CD4-positive, alpha-beta T cell (primary cell): ENCODE measurements at regions not wholly inside any gene's neighbourhood (a gene's known extent, or its start where the extent isn't known, plus 50 kb on each side); places are given as distances from the start of the nearest gene placed in this dataset.

Source experiments
- ATAC-seq: fragments of 200-7000 bp; cut with Tn5 transposase; one replicate; pipeline ENCODE4 v1.10.0; 2022; ENCODE audit warnings: mild to moderate bottlenecking; ENCODE audit not compliant: poor library complexity
- CTCF ChIA-PET: fragments of 350-600 bp; sonication (Branson Sonifier 250); formaldehyde crosslinking; loops from one replicate; lab custom pipeline; 2021; ENCODE audit warnings: antibody characterized with exemption, inconsistent platforms; lab: Charles Lee
- POLR2A ChIA-PET: fragments of 350-600 bp; sonication (Branson Sonifier 250); formaldehyde crosslinking; loops from one replicate; lab custom pipeline; 2021; ENCODE audit warnings: antibody characterized with exemption, inconsistent platforms; lab: Charles Lee
- DNase-seq, 14 experiments: peaks; one replicate each; pipeline ENCODE4 v3.0.0-alpha.2; 2013 to 2020; ENCODE audit warnings: mixed read lengths in 2 of 14
- H3K27ac ChIP-seq, 2 donors: one replicate each; pipeline versions ENCODE4 v1.5.1 to v1.7.0; 2013; ENCODE audit warnings: low read length in 2 of 2, low read depth in 1 of 2, mild to moderate bottlenecking in 1 of 2
- H3K27me3 ChIP-seq, 2 experiments: 1 replicate in 1 of 2; 2 replicates in 1 of 2; pipeline versions ENCODE4 v1.6.1 to v1.7.0; 2013; ENCODE audit warnings: low read length in 2 of 2, control low read depth in 1 of 2, mild to moderate bottlenecking in 1 of 2, moderate library complexity in 1 of 2; ENCODE audit not compliant: insufficient read depth in 2 of 2, control insufficient read depth in 1 of 2
- H3K36me3 ChIP-seq: one replicate; pipeline ENCODE4 v1.6.1; 2013; ENCODE audit warnings: low read length, control low read depth; ENCODE audit not compliant: insufficient read depth
- H3K4me1 ChIP-seq: one replicate; pipeline ENCODE4 v1.6.1; 2013; ENCODE audit warnings: low read length, control low read depth; ENCODE audit not compliant: insufficient read depth
- H3K4me3 ChIP-seq: one replicate; pipeline ENCODE4 v1.5.1; 2013; ENCODE audit warnings: mild to moderate bottlenecking, low read length, moderate library complexity
- H3K9me3 ChIP-seq, 2 experiments: 1 replicate in 1 of 2; 2 replicates in 1 of 2; pipeline versions ENCODE4 v1.6.1 to v1.7.0; 2013; ENCODE audit warnings: low read length in 2 of 2, mild to moderate bottlenecking in 2 of 2, control low read depth in 1 of 2, moderate library complexity in 1 of 2; ENCODE audit not compliant: control insufficient read depth in 1 of 2, insufficient read depth in 1 of 2
- H3K27ac Mint-ChIP-seq: one replicate; pipeline ENCODE4 v1.8.0; 2020; ENCODE audit warnings: mixed read lengths
- H3K27me3 Mint-ChIP-seq: one replicate; pipeline ENCODE4 v1.8.0; 2021; ENCODE audit warnings: mixed read lengths
- H3K36me3 Mint-ChIP-seq: one replicate; pipeline ENCODE4 v1.8.0; 2021; ENCODE audit warnings: low read depth, mixed read lengths
- H3K4me1 Mint-ChIP-seq: one replicate; pipeline ENCODE4 v1.8.0; 2021; ENCODE audit warnings: low read depth, mixed read lengths
- H3K4me3 Mint-ChIP-seq: one replicate; pipeline ENCODE4 v1.8.0; 2020; ENCODE audit warnings: mild to moderate bottlenecking, mixed read lengths
- H3K9me3 Mint-ChIP-seq: one replicate; pipeline ENCODE4 v1.8.0; 2020; ENCODE audit warnings: mixed read lengths
- CTCF ChIP-seq: fragments of 200-600 bp; IDR thresholded peaks from one replicate; pipeline ENCODE4 v1.8.0; 2022; ENCODE audit warnings: antibody characterized with exemption, mild to moderate bottlenecking
- intact Hi-C, 2 experiments: fragments of 100-400 bp; cut with DNase I in 1 of 2; cut with micrococcal nuclease in 1 of 2; formaldehyde crosslinking; loops; one replicate each; pipeline versions ENCODE4 v1.15.1 to v1.9.0; 2023 to 2025; cut with DNase I, micrococcal nuclease

- CTCF ChIA-PET, result no interaction called here
- Histone ChIP-seq H3K9me3 (no peaks in the 10 kb centered on the region), H3K4me3 (no peak overlapping the region), H3K4me1 (no peaks in the 10 kb centered on the region), H3K27me3 (peaks cover 22 to 27% of the 10 kb centered on the region in 2 experiments), H3K27ac (no peak overlapping the region), H3K36me3 (no peaks in the 10 kb centered on the region)
- Mint-ChIP-seq H3K4me3 (no peak overlapping the region), H3K9me3 (no peaks in the 10 kb centered on the region), H3K36me3 (no peaks in the 10 kb centered on the region), H3K27me3 (peaks cover 64% of the 10 kb centered on the region), H3K27ac (no peak overlapping the region), H3K4me1 (no peaks in the 10 kb centered on the region)
- intact Hi-C loops, result no loop called here
- no peak for TF ChIP-seq CTCF
- POLR2A ChIA-PET, result no interaction called here
- no peak for ATAC-seq
- no peak for DNase-seq
Measured at GRCh38 chr16:86302421-86303109, 207.8 kb upstream of the FOXF1 start.

- ATAC-seq (no peak), DNase-seq (no peak)
- intact Hi-C loops, result no loop called here
- no peak overlapping the region for H3K27ac ChIP-seq
- H3K36me3 ChIP-seq, result no peaks in the 10 kb centered on the region
- ChIA-PET CTCF (no interaction called here), POLR2A (no interaction called here)
- no peaks in the 10 kb centered on the region for H3K4me1 ChIP-seq
- no peaks in the 10 kb centered on the region for H3K9me3 ChIP-seq
- Mint-ChIP-seq H3K36me3 (no peaks in the 10 kb centered on the region), H3K9me3 (no peaks in the 10 kb centered on the region), H3K27ac (no peak overlapping the region), H3K4me1 (no peaks in the 10 kb centered on the region), H3K4me3 (no peak overlapping the region), H3K27me3 (peaks cover 58% of the 10 kb centered on the region)
- H3K27me3 ChIP-seq, result peaks cover 14 to 17% of the 10 kb centered on the region in 2 experiments
- no peak overlapping the region for H3K4me3 ChIP-seq
- TF ChIP-seq CTCF, result no peak
Measured at GRCh38 chr16:86303787-86304678, 206.3 kb upstream of the FOXF1 start.

GRCh38 chr16:86304868-86305267 is 205.5 kb upstream of the FOXF1 start:
- H3K4me1 ChIP-seq, result no peaks in the 10 kb centered on the region
- Mint-ChIP-seq H3K4me3 (no peak overlapping the region), H3K9me3 (no peaks in the 10 kb centered on the region), H3K27me3 (peaks cover 55% of the 10 kb centered on the region), H3K27ac (no peak overlapping the region), H3K4me1 (no peaks in the 10 kb centered on the region), H3K36me3 (no peaks in the 10 kb centered on the region)
- no peaks in the 10 kb centered on the region for H3K36me3 ChIP-seq
- ChIA-PET CTCF (no interaction called here), POLR2A (no interaction called here)
- peaks cover 10 to 13% of the 10 kb centered on the region in 2 experiments for H3K27me3 ChIP-seq
- DNase-seq, result no peak
- intact Hi-C loops, result no loop called here
- ATAC-seq, result no peak
- H3K27ac ChIP-seq, result no peak overlapping the region
- no peaks in the 10 kb centered on the region for H3K9me3 ChIP-seq
- no peak overlapping the region for H3K4me3 ChIP-seq
- TF ChIP-seq CTCF, result no peak
